HG03064 (cell line): ENCODE measurements at regions not wholly inside any gene's neighbourhood (a gene's known extent, or its start where the extent isn't known, plus 50 kb on each side); places are given as distances from the start of the nearest gene placed in this dataset.
"Not testable (repeated sequence)": the region's sequence is repeated elsewhere in the genome, so short reads cannot be mapped to it uniquely, and the experiment has no call there.

ENCODE experiments used
- ATAC-seq: cut with Tn5 transposase; IDR thresholded peaks from one replicate; pipeline ENCODE4 v1.9.1; 2021; ENCODE audit warnings: low read depth; ENCODE audit not compliant: unreplicated experiment

- ATAC-seq = no peak
Measured at GRCh38 chr1:181318858-181319235, 164.5 kb upstream of the CACNA1E start.

DNA sequence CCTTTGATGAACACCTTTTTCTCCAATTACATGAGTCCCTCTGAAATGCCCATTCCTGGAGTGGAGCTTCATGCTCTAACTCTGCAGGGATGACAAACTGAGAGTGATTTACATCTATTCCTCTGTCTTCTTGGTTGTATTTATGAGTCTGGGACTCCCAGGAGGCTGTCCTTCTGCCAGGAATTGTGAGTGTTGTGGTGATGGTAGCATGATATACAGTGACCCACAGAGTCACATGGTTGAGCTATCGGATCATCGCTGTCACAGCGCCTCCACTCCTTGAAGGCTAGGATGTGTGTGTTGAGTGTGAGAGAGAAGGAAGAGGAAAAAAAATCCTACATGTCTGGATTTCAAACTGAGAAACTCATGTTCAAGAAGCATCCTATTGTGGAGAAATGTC, 163.4 kb upstream of the CACNA1E start:
- no peak for ATAC-seq

DNA sequence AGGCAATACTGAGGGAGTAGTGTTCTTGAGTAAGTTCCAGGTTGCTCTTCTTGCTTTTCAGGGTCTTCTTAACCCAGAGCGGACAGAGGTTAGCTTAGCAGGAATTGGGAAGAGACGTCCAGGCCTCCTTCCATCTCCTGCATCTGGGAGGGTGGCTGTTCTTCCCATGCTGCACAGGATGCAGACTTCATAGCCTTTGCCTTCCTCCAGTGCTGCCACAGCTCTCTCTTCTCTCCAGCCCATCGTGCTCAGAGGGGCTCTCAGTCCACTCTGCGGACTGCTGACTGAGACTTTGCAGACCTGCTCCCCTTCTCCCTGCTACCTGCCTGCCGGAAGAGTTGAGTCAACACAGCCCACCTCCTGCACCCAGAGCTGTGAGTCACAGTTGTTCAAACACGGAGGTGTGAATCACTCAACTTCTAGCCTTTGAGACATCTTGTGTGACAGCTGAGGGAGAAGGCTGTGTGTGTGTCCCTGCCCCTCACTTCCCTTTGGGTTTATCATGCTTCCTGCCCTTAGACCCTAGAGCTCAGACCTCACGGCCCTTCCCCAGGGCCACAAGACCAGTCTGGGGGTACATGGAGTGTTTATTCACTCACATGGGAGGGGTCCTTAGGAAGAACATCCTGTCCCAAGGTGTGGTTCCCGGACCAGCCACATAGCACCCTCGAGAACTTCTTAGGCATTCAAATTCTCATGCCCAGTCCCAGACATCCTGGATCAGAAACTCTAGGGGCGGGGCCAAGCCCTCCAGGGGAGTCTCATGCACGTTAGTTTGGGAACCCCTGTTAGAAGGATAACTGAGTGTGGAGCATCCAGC, 158.3 kb upstream of the CACNA1E start:
- ATAC-seq = no peak

DNA sequence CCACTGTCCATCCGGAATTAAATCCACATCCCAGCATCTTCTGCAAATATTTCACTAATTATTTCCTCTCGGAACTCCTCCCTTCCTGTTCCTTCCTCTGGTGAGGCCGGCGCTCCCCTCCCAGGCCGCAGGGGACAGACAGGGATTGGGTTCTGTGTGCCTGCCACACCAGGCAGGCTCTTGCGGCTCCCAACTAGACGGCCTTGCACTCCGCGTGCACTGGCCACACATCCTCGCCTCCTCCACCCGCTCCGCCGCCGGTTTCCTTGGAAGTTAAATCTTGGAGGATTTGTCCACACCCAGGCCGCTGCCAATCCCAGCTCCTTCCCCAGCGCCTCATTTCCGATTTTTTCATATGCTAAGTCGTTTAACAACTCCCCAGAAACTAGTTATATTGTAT, 157.6 kb upstream of the CACNA1E start:
- not testable (repeated sequence) for ATAC-seq

GRCh38 chr1:181326348-181326747, 157.0 kb upstream of the CACNA1E start:
- ATAC-seq = no peak

- ATAC-seq = no peak
Measured at GRCh38 chr1:181327796-181328195, 155.5 kb upstream of the CACNA1E start.

GRCh38 chr1:181334724-181335123, 148.6 kb upstream of the CACNA1E start:
- no peak for ATAC-seq

GRCh38 chr1:181335631-181336030, 147.7 kb upstream of the CACNA1E start:
- ATAC-seq = no peak

- no peak for ATAC-seq
Measured at GRCh38 chr1:181341026-181341632, 142.2 kb upstream of the CACNA1E start.

- ATAC-seq = no peak
Measured at GRCh38 chr1:181344091-181344490, 139.2 kb upstream of the CACNA1E start.

DNA sequence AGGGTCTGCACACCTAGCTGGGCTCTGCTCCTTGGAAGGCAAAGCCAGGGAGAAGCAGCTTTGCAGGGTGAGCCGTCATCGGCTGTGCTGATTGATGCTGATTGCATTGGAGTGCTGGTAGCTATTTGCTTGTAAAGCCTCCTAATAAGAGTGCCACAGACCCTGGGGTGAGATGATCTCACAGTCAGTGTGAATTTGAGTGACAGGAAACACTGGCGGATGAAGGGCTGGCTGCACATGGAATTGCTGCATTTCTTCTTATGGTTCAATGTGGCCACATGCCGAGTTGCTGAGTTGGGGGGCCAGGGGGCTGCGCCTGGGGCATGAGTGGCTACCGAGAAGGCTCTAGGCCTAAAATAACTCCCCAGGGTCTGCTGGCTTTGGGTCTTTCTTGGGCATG, 138.2 kb upstream of the CACNA1E start:
- no peak for ATAC-seq

DNA sequence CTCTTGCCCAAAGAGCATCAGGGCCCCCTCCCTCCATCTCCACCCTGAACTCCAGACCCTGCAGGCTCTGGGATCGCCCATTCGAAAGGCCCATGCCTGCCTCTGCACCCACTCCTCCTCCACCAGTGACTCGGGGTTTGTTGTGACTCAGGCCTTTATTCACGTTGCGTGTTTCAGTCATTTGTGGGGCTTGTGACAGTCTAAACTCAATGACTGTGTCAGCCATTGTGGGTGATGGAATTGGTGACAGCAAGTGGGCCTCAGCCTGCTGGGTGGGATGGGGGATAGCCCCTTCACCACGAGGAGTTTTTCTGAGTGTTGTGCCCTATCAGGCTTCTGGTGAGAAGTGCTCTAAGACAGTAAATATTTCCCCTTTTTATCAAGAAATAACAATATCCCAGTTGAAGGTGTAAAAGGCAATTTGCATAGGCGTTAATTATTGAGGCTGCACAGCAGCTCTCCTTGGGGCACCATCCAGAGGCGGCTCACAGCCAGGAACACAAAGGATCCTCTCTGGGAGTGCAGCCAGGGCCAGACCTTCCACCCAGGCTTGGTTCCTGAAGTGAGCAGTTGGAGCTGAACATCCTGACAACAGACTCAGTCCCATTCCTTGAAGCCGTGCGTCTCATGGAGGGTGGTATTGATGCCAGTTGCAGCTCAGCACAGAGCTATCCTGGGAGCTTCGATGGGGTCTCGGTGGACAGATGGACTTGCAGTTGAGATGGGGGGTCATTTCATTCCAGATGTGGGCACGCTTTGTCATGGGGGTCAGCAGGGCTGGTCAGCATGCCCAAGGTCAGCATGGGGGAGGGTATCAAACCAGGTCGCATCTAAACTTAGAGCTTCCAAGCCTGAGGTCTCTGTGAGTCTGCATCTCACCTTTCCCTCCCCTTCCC, 135.6 kb upstream of the CACNA1E start:
- ATAC-seq = no peak

DNA sequence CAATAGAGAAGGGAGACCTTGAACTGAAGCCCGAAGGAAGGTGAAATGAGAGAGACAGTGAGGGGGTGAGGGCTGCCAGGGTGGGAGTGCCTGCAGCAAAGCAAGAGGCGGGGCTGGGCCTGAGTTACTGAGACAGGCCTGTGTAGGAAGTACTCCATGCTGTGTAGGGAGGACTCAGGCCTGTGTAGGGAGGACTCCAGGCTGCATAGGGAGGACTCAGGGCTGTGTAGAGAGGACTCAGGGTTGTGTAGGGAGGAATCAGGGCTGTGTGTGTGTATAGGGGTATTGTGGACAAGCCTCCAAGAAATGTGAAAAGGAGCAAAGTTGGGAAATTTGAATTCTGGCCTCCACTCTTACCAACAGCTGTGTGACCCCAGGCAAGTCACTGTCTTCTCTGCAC, 133.8 kb upstream of the CACNA1E start:
- no peak for ATAC-seq

DNA sequence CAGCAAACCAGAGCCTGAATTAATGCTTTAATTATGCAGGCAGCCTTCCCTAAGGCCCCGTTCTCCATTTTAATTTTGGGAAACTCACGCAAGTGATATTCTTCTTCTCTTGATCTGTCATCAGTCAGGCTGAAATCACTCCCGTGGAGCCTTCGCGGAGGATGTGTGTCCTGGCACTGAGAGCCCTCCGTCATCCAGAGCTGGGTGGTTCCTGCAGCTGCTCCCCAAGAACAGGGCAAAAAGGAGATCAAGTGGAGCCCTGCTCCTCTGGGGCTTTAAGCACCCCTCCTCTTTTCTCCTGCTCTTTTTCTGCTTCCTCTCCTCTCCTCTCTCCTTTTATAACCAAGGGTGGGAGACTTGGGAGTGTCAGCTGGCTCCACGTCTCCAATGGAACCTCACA, 133.2 kb upstream of the CACNA1E start:
- ATAC-seq = no peak

DNA sequence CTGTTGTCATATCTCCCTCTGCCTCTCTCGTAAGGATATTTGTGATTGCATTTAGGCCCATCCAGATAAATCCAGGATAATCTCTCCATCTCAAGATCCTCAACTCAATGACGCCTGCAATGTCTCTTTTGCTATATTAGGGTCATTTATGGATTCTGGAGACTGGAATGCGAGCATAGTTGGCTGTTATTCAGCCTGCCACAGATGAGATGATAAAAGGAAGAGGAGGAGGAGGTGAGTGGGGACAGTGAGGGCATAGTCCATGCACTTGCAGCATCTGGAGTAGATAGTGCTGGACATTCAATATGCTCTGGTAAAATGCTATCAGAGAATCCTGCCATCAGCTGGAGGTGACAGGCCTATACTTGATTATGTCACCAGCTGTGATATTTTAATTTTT, 131.6 kb upstream of the CACNA1E start:
- ATAC-seq = no peak

DNA sequence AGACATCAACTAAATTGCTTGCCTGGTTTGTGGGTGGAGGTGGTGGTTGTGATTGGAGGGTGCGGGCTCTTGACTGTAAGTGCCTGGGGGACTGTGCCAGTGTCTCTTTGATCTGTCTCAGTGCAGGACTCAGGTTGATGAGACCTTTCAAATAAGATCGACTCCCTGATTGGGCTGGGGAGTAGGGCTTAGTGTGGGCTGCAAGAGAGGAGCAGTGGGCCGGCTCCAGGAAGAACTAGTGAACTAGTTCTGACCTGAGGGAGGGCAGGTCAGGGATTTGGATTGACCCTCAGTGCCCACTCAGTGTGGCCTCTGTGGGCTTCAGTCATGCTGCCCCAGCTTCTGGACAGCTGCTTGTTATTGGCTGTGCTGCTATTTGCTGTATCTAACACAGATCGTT, 130.6 kb upstream of the CACNA1E start:
- no peak for ATAC-seq

- no peak for ATAC-seq
Measured at GRCh38 chr1:181353526-181353925, 129.8 kb upstream of the CACNA1E start.

- ATAC-seq = no peak
Measured at GRCh38 chr1:181354865-181355264, 128.5 kb upstream of the CACNA1E start.

GRCh38 chr1:181356505-181357340, 126.6 kb upstream of the CACNA1E start:
- no peak for ATAC-seq

- no peak for ATAC-seq
Measured at GRCh38 chr1:181359012-181359411, 124.3 kb upstream of the CACNA1E start.
